Lung (tissue), 11 donors: ENCODE measurements at regions not wholly inside any gene's neighbourhood (a gene's known extent, or its start where the extent isn't known, plus 50 kb on each side); places are given as distances from the start of the nearest gene placed in this dataset.
A peak's percentile ranks its signal among the peaks of the same experiment; 100 is the strongest.

ENCODE experiments used
- ATAC-seq: fragments of 200-7000 bp; cut with Tn5 transposase; one replicate; pipeline ENCODE4 v1.9.1; 2020; ENCODE audit warnings: moderate number of reproducible peaks; ENCODE audit not compliant: insufficient read depth, low FRiP score
- DNase-seq, 3 donors: peaks; one replicate each; pipeline ENCODE4 v3.0.0-alpha.2; 2013 to 2017
- H3K27ac ChIP-seq, 2 donors: one replicate each; pipeline ENCODE4 v1.5.1; 2013; ENCODE audit warnings: mild to moderate bottlenecking in 2 of 2, moderate library complexity in 2 of 2, control low read depth in 1 of 2, inconsistent platforms in 1 of 2, low read depth in 1 of 2, low read length in 1 of 2
- H3K27me3 ChIP-seq, 3 donors: one replicate each; pipeline ENCODE4 v1.5.1; 2013; ENCODE audit warnings: low read length in 2 of 3; ENCODE audit not compliant: control insufficient read depth in 3 of 3, insufficient read depth in 3 of 3
- H3K36me3 ChIP-seq, 4 donors: one replicate each; pipeline ENCODE4 v1.5.1; 2013; ENCODE audit warnings: low read length in 4 of 4, mild to moderate bottlenecking in 1 of 4, moderate library complexity in 1 of 4; ENCODE audit not compliant: control insufficient read depth in 4 of 4, insufficient read depth in 4 of 4
- H3K4me1 ChIP-seq, 5 donors: one replicate each; pipeline ENCODE4 v1.5.1; 2013; ENCODE audit warnings: low read length in 5 of 5, mild to moderate bottlenecking in 2 of 5, moderate library complexity in 1 of 5; ENCODE audit not compliant: control insufficient read depth in 5 of 5, insufficient read depth in 5 of 5
- H3K4me3 ChIP-seq: one replicate; pipeline ENCODE4 v1.5.1; 2013; ENCODE audit warnings: mild to moderate bottlenecking, control low read depth, moderate library complexity
- H3K9ac ChIP-seq, 2 donors: one replicate each; pipeline ENCODE4 v1.5.1; 2013; ENCODE audit warnings: low read length in 2 of 2, control low read depth in 1 of 2; ENCODE audit not compliant: insufficient read depth in 1 of 2
- H3K9me3 ChIP-seq, 4 donors: one replicate each; pipeline ENCODE4 v1.5.1; 2013; ENCODE audit warnings: low read length in 3 of 4, mild to moderate bottlenecking in 1 of 4, moderate library complexity in 1 of 4; ENCODE audit not compliant: control insufficient read depth in 4 of 4, insufficient read depth in 3 of 4
- CTCF ChIP-seq: IDR thresholded peaks from 2 replicates; pipeline ENCODE4 v1.5.1; 2012; ENCODE audit warnings: mild to moderate bottlenecking; ENCODE audit errors: control extremely low read depth, extremely low read depth
- WGBS, 2 donors: extraction: QIAGEN DNeasy Blood & Tissue Kit; methylation state at CpG; one replicate each; pipeline ENCODE4 v1.1.7; 2013; 5-methylcytosine and 5-hydroxymethylcytosine counted together
- donor health status: control.
- donor health status: control.
- donor health status: Bipolar disorder and iron deficiency.
- donor health status: healthy.
- donor health status: DM: yes; HTN: yes; CAD: no.

GRCh38 chr5:75933489-75933888, 149.7 kb upstream of the SV2C start:
- Histone ChIP-seq H3K9me3 (no peaks in the 10 kb centered on the region), H3K27me3 (no peaks in the 10 kb centered on the region), H3K4me3 (no peak overlapping the region), H3K4me1 (no peaks in the 10 kb centered on the region), H3K9ac (no peak overlapping the region), H3K27ac (no peak overlapping the region), H3K36me3 (no peaks in the 10 kb centered on the region)
- ATAC-seq (no peak), DNase-seq (peak in 1 of 3 donors; percentile 4)
- WGBS, 2 donors: 42% methylated on average over 3 of the region's 3 CpGs
- TF ChIP-seq CTCF: no peak

- ATAC-seq (no peak), DNase-seq (no peak)
- Histone ChIP-seq H3K9me3 (no peaks in the 10 kb centered on the region), H3K36me3 (no peaks in the 10 kb centered on the region), H3K9ac (no peak overlapping the region), H3K4me3 (no peak overlapping the region), H3K4me1 (no peaks in the 10 kb centered on the region), H3K27me3 (no peaks in the 10 kb centered on the region), H3K27ac (no peak overlapping the region)
- 78 to 85% methylated on average over 2 of the region's 2 CpGs for WGBS, 2 donors
- no peak for TF ChIP-seq CTCF
Observed at GRCh38 chr5:75931175-75931574, 152.0 kb upstream of the SV2C start.

GRCh38 chr5:75928992-75929391, 154.2 kb upstream of the SV2C start:
- Histone ChIP-seq H3K4me3 (no peak overlapping the region), H3K9me3 (no peaks in the 10 kb centered on the region), H3K4me1 (no peaks in the 10 kb centered on the region), H3K27ac (no peak overlapping the region), H3K27me3 (no peaks in the 10 kb centered on the region), H3K9ac (no peak overlapping the region), H3K36me3 (no peaks in the 10 kb centered on the region)
- ATAC-seq (no peak), DNase-seq (no peak)
- 82 to 88% methylated on average over 1 of the region's 1 CpG for WGBS, 2 donors
- no peak for TF ChIP-seq CTCF

GRCh38 chr5:75922480-75922879, 160.7 kb upstream of the SV2C start:
- Histone ChIP-seq H3K4me1 (no peaks in the 10 kb centered on the region), H3K4me3 (no peak overlapping the region)

More at GRCh38 chr5:75922480-75922879, 160.7 kb upstream of the SV2C start:
- Histone ChIP-seq H3K36me3 (no peaks in the 10 kb centered on the region), H3K27me3 (no peaks in the 10 kb centered on the region), H3K9me3 (no peaks in the 10 kb centered on the region), H3K9ac (no peak overlapping the region), H3K27ac (no peak overlapping the region)
- TF ChIP-seq CTCF: no peak
- DNase-seq: no peak
- ATAC-seq: no peak
